HG03159 (cell line): ENCODE measurements at regions not wholly inside any gene's neighbourhood (a gene's known extent, or its start where the extent isn't known, plus 50 kb on each side); places are given as distances from the start of the nearest gene placed in this dataset.
"Not testable (repeated sequence)": the region's sequence is repeated elsewhere in the genome, so short reads cannot be mapped to it uniquely, and the experiment has no call there.

Experiments
- ATAC-seq: cut with Tn5 transposase; IDR thresholded peaks from one replicate; pipeline ENCODE4 v1.9.1; 2021; ENCODE audit warnings: mild to moderate bottlenecking, moderate library complexity; ENCODE audit not compliant: unreplicated experiment

GRCh38 chr9:38196714-38197113 lies 127.7 kb upstream of the SHB start:
- ATAC-seq, result no peak

DNA sequence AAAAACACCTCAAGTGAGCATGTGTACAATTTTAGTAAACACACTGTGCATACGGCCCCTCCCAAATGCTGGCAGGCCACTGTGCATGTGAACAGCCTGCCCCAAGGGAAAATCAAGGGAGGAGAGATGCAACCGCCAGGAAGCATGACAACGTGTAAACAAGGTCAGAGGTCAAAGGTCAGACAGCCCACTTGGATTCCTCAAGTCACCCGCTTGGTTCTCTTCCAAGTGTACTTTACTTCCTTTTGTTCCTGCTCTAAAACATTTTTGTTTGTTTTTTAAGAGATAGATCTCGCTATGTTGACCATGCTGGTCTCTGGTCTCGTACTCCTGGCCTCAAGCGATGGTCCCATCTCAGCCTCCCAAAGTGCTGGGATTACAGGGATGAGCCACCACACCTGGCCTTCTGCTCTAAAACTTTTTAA lies 126.7 kb upstream of the SHB start:
- ATAC-seq, result no peak

- ATAC-seq, result no peak
These were observed 125.8 kb upstream of the SHB start for GRCh38 chr9:38194870-38195269.

- no peak for ATAC-seq
These were observed 123.8 kb upstream of the SHB start for GRCh38 chr9:38192731-38193265.

GRCh38 chr9:38186404-38187115 lies 117.5 kb upstream of the SHB start:
- no peak for ATAC-seq

DNA sequence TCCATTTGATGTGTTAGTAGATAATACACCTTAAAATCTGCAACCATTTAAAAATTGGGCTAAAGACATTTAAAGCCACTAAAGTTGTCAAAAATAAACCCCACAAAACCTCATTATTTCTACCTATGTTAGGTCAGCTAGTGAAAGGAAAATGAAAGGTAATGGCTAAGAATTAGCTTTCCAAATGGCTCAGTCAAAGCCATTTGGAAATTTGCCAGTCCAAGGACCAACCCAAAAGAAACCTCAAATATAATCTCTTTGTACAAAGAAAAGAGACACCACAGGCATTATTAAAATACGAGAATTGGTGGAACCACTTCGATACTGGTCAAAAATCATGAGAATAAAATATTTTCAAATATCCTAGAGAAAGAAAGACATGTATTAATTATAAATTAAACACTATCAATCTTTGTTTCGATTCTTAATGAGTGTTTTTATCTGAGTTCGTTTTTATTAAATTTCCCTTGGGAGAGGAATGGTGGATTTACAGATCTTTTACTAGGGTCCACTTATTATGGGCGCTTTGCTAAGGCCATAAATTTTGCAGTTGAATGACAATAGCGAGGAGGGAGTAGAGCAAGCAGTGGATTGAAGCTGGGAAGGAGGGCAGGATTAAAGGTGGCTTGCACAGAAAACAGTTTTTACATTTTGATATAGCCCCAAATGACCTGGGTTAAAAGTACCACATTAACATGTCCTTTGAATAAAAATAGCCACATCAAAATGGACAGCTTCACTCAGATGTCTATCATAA lies 116.8 kb upstream of the SHB start:
- ATAC-seq, result no peak

- no peak for ATAC-seq
These were observed 115.1 kb upstream of the SHB start for GRCh38 chr9:38183994-38184568.

- ATAC-seq, result no peak
These were observed 113.3 kb upstream of the SHB start for GRCh38 chr9:38182321-38182720.

DNA sequence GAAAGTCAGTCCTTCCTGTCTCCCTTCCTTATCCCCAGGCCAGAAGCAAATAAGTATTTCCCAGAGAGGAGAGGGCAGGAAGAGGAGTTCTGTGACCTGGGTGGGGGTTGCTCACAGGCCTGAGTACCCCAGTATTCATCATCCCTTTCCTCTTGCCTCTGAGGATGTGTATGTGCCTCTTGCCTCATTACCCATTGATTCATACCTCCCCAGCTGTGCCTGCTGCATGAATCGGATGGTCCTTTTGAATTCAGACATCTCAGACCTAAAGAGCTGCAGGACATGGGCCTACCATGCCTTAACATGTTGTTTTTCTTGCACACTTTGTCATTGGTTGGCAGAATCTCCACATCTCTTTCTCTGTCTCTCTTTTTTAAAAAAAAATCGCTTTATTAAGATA lies 112.8 kb upstream of the SHB start:
- no peak for ATAC-seq

- ATAC-seq, result no peak
These were observed 112.2 kb upstream of the SHB start for GRCh38 chr9:38181232-38181631.

- no peak for ATAC-seq
These were observed 111.6 kb upstream of the SHB start for GRCh38 chr9:38180656-38181055.

GRCh38 chr9:38179965-38180364 lies 110.9 kb upstream of the SHB start:
- no peak for ATAC-seq

DNA sequence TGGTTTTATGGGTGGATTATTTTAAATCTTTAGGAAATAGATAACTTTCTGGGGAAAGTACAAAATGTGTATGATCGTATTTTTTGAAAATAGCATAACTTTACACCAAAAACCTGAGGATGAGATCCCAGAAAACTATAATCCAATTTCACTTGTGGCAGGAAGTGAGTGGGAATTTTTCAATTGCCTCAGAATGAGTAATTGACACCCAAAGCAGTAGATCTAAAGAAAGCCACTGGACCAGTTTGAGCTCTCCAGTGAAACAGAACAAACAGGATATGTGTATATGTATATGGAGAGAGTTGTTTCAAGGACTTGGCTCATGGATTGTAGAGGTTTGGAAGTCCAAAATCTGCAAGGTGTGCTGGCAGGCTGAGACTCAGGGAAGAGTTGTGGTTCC lies 109.2 kb upstream of the SHB start:
- no peak for ATAC-seq

GRCh38 chr9:38177680-38178079 lies 108.7 kb upstream of the SHB start:
- no peak for ATAC-seq

- no peak for ATAC-seq
These were observed 107.2 kb upstream of the SHB start for GRCh38 chr9:38176251-38176650.

DNA sequence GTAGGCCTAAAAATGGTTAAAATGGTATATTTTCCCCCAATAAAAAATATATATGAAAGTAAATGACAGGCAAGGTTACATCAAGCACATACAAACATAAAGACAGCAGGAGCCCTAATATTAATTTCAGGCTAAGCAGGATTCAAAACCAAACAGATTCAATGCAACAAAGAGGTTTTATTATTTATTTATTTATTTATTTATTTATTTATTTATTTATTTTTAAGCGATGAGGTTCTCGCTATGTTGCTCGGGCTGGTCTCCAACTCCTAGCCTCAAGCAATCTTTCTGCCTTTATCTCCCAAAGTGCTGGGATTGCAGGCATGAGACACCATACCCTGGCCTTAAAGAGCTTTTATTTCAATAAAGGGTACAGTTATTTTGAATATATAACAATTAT lies 106.4 kb upstream of the SHB start:
- no peak for ATAC-seq

- no peak for ATAC-seq
These were observed 103.6 kb upstream of the SHB start for GRCh38 chr9:38172586-38172985.

DNA sequence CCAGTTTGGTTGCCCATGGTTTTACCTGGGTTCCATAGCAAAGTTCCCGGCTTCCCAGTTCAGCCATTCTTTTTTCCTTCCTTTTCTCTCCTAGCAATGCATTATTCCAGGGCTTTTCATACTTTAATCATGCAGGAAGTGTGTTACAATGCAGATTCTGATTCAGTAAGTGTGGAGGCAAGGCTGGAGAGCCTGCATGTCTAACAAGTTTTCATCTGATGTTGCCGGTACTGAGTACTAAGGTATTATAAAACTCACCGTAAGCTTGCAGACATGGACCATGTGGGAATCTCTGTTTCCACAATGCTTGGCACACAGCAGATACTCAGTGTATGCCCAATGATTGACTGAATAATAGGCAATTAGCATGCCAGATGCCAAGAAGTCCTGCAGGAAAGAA lies 102.9 kb upstream of the SHB start:
- ATAC-seq, result no peak

DNA sequence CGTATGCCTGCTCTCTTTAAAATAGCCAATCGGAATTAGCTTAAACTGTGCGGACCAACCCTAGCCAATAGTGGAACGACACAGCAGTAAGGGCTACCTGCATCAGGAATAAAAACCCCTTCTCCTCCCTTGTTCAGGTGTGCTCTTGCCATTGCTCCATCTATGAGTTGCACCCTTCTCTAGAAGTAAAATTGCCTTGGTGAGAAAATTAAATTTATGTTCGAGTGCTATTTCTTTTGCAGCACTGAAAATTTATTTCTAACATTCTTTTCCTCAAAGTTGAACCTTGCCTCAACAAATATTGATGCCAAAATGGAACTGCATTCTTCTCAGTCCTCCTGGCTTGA lies 102.5 kb upstream of the SHB start:
- no peak for ATAC-seq

GRCh38 chr9:38170763-38171537 lies 101.9 kb upstream of the SHB start:
- ATAC-seq, result not testable (repeated sequence)

GRCh38 chr9:38170155-38170554 lies 101.1 kb upstream of the SHB start:
- not testable (repeated sequence) for ATAC-seq
